ENCODE measurements at regions not wholly inside any gene's neighbourhood (a gene's known extent, or its start where the extent isn't known, plus 50 kb on each side); places are given as distances from the start of the nearest gene placed in this dataset.

GRCh38 chrX:18010253-18010652 is 149.2 kb upstream of the RAI2 start:
- POLR2A ChIA-PET, result no interaction called here
- dilution Hi-C loops (cut with MboI; ENCODE audit: extremely low pct_ligation_motif_present, low sequenced_read_pairs), result no loop called here

More at GRCh38 chrX:18010253-18010652, 149.2 kb upstream of the RAI2 start:
- H2AFZ ChIP-seq (ENCODE audit: low read depth, low read length), result no peak overlapping the region
- no peak overlapping the region for H3K4me3 ChIP-seq (replicated peaks in 1 of 3; ENCODE audit: insufficient read depth in 1 of 3, low read depth in 1 of 3, low read length in 3 of 3)
- H3K27ac ChIP-seq (ENCODE audit: insufficient read depth, low read depth, low read length), result no peak overlapping the region
- H3K9ac ChIP-seq (replicated peaks; ENCODE audit: extremely low read depth, insufficient read depth, low read length), result no peak overlapping the region
- no peak for TF ChIP-seq EZH2 (IDR thresholded peaks at IDR 0.05; ENCODE audit: borderline replicate concordance, low read depth, low read length, severe bottlenecking)
- TF ChIP-seq JUN (IDR thresholded peaks at IDR 0.05; ENCODE audit: borderline replicate concordance, insufficient read depth, insufficient read length, low read depth), result no peak
- no peak for TF ChIP-seq MYC (IDR thresholded peaks at IDR 0.05; ENCODE audit: low read depth, low read length)
- TF ChIP-seq, protein P1, sequence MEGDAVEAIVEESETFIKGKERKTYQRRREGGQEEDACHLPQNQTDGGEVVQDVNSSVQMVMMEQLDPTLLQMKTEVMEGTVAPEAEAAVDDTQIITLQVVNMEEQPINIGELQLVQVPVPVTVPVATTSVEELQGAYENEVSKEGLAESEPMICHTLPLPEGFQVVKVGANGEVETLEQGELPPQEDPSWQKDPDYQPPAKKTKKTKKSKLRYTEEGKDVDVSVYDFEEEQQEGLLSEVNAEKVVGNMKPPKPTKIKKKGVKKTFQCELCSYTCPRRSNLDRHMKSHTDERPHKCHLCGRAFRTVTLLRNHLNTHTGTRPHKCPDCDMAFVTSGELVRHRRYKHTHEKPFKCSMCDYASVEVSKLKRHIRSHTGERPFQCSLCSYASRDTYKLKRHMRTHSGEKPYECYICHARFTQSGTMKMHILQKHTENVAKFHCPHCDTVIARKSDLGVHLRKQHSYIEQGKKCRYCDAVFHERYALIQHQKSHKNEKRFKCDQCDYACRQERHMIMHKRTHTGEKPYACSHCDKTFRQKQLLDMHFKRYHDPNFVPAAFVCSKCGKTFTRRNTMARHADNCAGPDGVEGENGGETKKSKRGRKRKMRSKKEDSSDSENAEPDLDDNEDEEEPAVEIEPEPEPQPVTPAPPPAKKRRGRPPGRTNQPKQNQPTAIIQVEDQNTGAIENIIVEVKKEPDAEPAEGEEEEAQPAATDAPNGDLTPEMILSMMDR (IDR thresholded peaks at IDR 0.05; ENCODE audit: extremely low read depth in 1 of 2, insufficient read depth in 1 of 2, low read depth in 1 of 2, low read length in 2 of 2), result no peak
- TF ChIP-seq FOS (IDR thresholded peaks at IDR 0.05; ENCODE audit: borderline replicate concordance, insufficient read depth, low read length), result no peak
- TF ChIP-seq MAX (IDR thresholded peaks at IDR 0.05; ENCODE audit: insufficient read depth, insufficient read length), result no peak
- no peak for TF ChIP-seq GATA2 (IDR thresholded peaks at IDR 0.05; ENCODE audit: insufficient read depth, insufficient read length, low read depth, low read length)
- no peak for TF ChIP-seq POLR2AphosphoS5 (IDR thresholded peaks at IDR 0.05; ENCODE audit: insufficient read depth, low read depth, low read length)
- TF ChIP-seq POLR2A (IDR thresholded peaks at IDR 0.05; ENCODE audit: low read depth, low read length), result no peak
- no peak overlapping the region for H3K4me2 ChIP-seq (ENCODE audit: insufficient read depth, low read length)
- no peaks in the 10 kb centered on the region for H3K36me3 ChIP-seq (ENCODE audit: control insufficient read depth in 2 of 2, extremely low read depth in 1 of 2, insufficient read depth in 2 of 2, low read length in 2 of 2)
- no peaks in the 10 kb centered on the region for H3K27me3 ChIP-seq (ENCODE audit: control insufficient read depth in 2 of 2, insufficient read depth in 2 of 2, low read length in 2 of 2)
- no peaks in the 10 kb centered on the region for H3K9me1 ChIP-seq (replicated peaks; ENCODE audit: control insufficient read depth, extremely low read depth, insufficient read depth, low read length)
- no peaks in the 10 kb centered on the region for H3K9me3 ChIP-seq (replicated peaks; ENCODE audit: control insufficient read depth, insufficient read depth, low read length)
- H4K20me1 ChIP-seq (replicated peaks; ENCODE audit: control insufficient read depth, extremely low read depth, insufficient read depth, low read length), result no peaks in the 10 kb centered on the region
- no peaks in the 10 kb centered on the region for H3K4me1 ChIP-seq (ENCODE audit: control insufficient read depth, extremely low read depth, insufficient read depth, low read length)
- intact Hi-C loops (cut with micrococcal nuclease), result no loop called here
- DNase-seq (ENCODE audit: low read depth, low spot score), result no peak
- CTCF ChIA-PET, result no interaction called here
- no TSS peak for BruUV-seq (replicated peaks)
- H3K79me2 ChIP-seq (ENCODE audit: control insufficient read depth, insufficient read depth, low read length), result no peaks in the 10 kb centered on the region
- FAIRE-seq, result no peak

Data from endothelial cell of umbilical vein (primary cell).